Parathyroid adenoma (tissue), 2 donors: ENCODE measurements at regions not wholly inside any gene's neighbourhood (a gene's known extent, or its start where the extent isn't known, plus 50 kb on each side); places are given as distances from the start of the nearest gene placed in this dataset.

ENCODE experiments used
- H2AFZ ChIP-seq: fragments of 300-600 bp; sonication (generic); one replicate; pipeline ENCODE4 v1.7.0; 2017; ENCODE audit warnings: antibody characterized with exemption, mild to moderate bottlenecking
- H3K27ac ChIP-seq: fragments of 300-600 bp; sonication (generic); one replicate; pipeline ENCODE4 v1.7.0; 2017
- H3K27me3 ChIP-seq: fragments of 300-600 bp; sonication (generic); one replicate; pipeline ENCODE4 v1.7.0; 2017; ENCODE audit warnings: low read length; ENCODE audit not compliant: control insufficient read depth, insufficient read depth
- H3K36me3 ChIP-seq: fragments of 300-600 bp; sonication (generic); one replicate; pipeline ENCODE4 v1.7.0; 2017; ENCODE audit warnings: low read length; ENCODE audit not compliant: control insufficient read depth, insufficient read depth
- H3K4me1 ChIP-seq: fragments of 300-600 bp; sonication (generic); one replicate; pipeline ENCODE4 v1.7.0; 2017; ENCODE audit warnings: control low read depth
- H3K4me2 ChIP-seq: fragments of 300-600 bp; sonication (generic); one replicate; pipeline ENCODE4 v1.7.0; 2017; ENCODE audit warnings: low read length
- H3K4me3 ChIP-seq: fragments of 300-600 bp; sonication (generic); one replicate; pipeline ENCODE4 v1.7.0; 2017; ENCODE audit warnings: low read depth, low read length
- H3K79me2 ChIP-seq: fragments of 300-600 bp; sonication (generic); one replicate; pipeline ENCODE4 v1.7.0; 2017; ENCODE audit warnings: control low read depth
- H3K9ac ChIP-seq: fragments of 300-600 bp; sonication (generic); one replicate; pipeline ENCODE4 v1.7.0; 2017; ENCODE audit warnings: mild to moderate bottlenecking
- H3K9me3 ChIP-seq: fragments of 300-600 bp; sonication (generic); one replicate; pipeline ENCODE4 v1.7.0; 2017; ENCODE audit warnings: low read length; ENCODE audit not compliant: control insufficient read depth
- TF ChIP-seq, protein P1 (sequence below): fragments of 300-600 bp; sonication (generic); IDR thresholded peaks from one replicate; pipeline ENCODE4 v1.7.0; 2017; ENCODE audit warnings: antibody characterized with exemption, mild to moderate bottlenecking
- donor health status: primary hyperparathyroidism.

DNA sequence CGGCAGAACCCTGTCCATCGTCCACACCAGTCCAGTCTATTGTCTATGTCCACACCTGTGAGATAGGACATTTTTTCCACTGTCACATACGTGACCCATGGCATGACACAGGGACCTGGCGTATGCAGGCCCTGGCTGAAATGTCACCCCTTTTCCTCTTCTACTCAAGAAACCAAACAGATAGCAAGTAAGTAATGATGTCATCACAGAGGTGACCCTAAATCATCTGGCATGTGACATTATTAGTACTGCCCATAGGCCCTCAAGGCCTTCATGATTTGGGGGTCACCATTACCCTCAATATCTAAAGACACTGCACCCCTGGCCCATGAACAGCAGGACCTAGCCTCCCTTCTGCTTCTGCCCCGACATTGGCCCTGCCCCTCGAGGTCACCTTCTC, 88.3 kb downstream of the LHX2 start:
- Histone ChIP-seq H3K27me3 (no peaks in the 10 kb centered on the region), H3K36me3 (no peaks in the 10 kb centered on the region), H3K27ac (no peak overlapping the region), H3K4me3 (no peak overlapping the region), H3K79me2 (no peaks in the 10 kb centered on the region), H3K9ac (no peak overlapping the region), H3K4me1 (no peaks in the 10 kb centered on the region), H2AFZ (no peak overlapping the region), H3K9me3 (no peaks in the 10 kb centered on the region), H3K4me2 (no peak overlapping the region)
- TF ChIP-seq, protein P1, sequence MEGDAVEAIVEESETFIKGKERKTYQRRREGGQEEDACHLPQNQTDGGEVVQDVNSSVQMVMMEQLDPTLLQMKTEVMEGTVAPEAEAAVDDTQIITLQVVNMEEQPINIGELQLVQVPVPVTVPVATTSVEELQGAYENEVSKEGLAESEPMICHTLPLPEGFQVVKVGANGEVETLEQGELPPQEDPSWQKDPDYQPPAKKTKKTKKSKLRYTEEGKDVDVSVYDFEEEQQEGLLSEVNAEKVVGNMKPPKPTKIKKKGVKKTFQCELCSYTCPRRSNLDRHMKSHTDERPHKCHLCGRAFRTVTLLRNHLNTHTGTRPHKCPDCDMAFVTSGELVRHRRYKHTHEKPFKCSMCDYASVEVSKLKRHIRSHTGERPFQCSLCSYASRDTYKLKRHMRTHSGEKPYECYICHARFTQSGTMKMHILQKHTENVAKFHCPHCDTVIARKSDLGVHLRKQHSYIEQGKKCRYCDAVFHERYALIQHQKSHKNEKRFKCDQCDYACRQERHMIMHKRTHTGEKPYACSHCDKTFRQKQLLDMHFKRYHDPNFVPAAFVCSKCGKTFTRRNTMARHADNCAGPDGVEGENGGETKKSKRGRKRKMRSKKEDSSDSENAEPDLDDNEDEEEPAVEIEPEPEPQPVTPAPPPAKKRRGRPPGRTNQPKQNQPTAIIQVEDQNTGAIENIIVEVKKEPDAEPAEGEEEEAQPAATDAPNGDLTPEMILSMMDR = no peak

DNA sequence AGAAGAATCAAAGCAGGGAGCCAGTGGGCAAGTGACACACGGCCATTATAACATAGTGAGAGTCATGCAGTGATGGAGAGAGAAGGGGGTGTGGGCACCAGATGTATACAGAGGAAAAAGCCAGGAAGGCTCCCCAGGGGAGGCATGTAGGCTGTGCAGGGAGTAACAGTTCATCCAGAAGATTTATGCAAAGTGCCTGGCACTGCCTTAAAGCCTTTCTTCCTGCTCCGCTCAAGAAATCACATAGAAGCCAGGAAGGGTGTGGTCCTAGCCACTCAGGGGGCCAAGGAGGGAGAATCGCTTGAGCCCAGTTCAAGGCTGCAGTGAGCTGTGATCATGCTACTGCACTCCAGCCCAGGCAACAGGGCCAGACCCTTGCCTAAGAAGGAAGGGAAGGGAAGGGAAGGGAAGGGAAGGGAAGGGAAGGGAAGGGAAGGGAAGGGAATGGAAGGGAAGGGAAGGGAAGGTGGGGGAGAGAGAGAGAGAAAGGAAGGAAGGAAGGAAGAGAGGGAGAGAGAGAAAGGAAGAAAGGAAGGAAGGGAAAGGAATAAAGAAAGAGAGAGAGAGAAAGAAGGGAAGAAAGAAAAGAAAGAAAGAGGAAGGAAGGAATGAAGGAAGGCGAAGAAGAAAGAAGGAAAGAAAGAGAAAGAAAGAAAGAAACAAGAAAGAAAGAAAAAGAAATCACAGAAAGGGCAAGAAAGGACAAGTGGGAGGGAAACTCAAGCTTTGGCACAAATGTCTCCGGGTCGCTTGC, 89.8 kb downstream of the LHX2 start:
- TF ChIP-seq, protein P1 = no peak
- no peaks in the 10 kb centered on the region for H3K27me3 ChIP-seq
- no peaks in the 10 kb centered on the region for H3K4me1 ChIP-seq
- no peak overlapping the region for H3K4me2 ChIP-seq
- H3K27ac ChIP-seq = no peak overlapping the region
- H3K79me2 ChIP-seq = no peaks in the 10 kb centered on the region
- H3K9me3 ChIP-seq = no peaks in the 10 kb centered on the region
- H2AFZ ChIP-seq = no peak overlapping the region
- H3K36me3 ChIP-seq = no peaks in the 10 kb centered on the region
- no peak overlapping the region for H3K9ac ChIP-seq
- no peak overlapping the region for H3K4me3 ChIP-seq

DNA sequence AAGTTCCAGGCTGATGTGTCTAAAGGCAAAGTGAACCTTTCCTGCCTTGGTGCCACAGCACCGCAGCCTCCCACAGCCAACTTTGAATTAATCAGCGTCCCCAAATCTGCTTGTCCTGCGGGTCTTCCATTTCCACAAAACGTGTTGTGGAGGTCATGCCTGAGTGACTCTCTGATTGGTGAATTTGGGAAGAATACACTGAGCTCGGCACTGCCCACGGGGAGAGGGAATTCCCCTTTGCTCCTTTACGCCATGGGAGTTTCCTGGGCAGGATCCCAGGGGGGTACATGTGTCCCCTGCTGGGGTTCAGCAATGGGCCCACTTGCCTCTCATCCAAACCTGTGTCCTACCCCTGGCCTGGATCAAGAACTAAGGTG, 90.4 kb downstream of the LHX2 start:
- Histone ChIP-seq H3K36me3 (no peaks in the 10 kb centered on the region), H3K4me1 (no peaks in the 10 kb centered on the region), H3K27me3 (no peaks in the 10 kb centered on the region), H3K4me2 (no peak overlapping the region), H3K79me2 (no peaks in the 10 kb centered on the region), H3K27ac (no peak overlapping the region), H3K9ac (no peak overlapping the region), H3K9me3 (no peaks in the 10 kb centered on the region), H3K4me3 (no peak overlapping the region), H2AFZ (no peak overlapping the region)
- TF ChIP-seq, protein P1 = no peak

DNA sequence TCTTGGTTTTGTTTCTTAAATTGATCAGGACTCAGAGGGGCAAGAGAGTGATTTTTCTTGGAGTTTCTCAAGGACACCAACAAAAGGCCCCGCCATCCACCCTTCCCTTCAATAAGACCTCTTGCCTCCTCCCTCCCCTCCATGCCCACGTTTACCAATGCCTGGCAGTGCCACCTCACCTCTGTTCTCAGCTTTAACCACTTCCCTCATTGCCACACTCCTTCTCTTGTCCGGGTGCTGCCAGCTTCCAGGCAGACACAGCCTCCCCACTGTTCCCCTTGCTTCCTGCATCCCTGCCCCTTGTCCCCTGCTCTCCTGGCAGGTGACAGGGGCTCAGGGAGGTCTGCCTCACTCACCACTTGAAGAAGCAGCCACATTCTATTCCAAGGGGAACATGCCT, 90.8 kb downstream of the LHX2 start:
- TF ChIP-seq, protein P1 = no peak
- Histone ChIP-seq H2AFZ (no peak overlapping the region), H3K4me3 (no peak overlapping the region), H3K36me3 (no peaks in the 10 kb centered on the region), H3K9me3 (no peaks in the 10 kb centered on the region), H3K27ac (no peak overlapping the region), H3K27me3 (no peaks in the 10 kb centered on the region), H3K9ac (no peak overlapping the region), H3K4me1 (no peaks in the 10 kb centered on the region), H3K4me2 (no peak overlapping the region), H3K79me2 (no peaks in the 10 kb centered on the region)

DNA sequence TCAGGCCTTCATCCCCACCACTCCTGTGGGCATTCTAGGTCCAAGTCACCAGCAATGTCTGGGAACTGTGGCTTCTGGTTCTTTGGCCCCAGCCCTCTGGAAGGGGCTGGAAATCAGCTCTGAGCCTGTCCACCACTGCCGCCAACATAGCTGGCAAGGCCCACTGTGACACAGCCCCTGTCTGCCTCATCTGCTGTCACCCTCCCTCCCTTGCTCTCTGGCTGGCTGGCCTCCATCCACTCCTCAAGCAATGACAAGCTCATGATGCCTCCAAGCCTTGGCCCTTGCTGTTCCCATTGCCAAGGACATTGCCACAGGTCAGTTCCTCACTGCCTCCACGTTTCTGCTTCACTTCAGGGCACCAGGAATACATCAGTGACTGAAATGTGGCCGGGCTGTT, 93.7 kb downstream of the LHX2 start:
- no peak overlapping the region for H3K4me2 ChIP-seq

More for the DNA sequence above, 93.7 kb downstream of the LHX2 start:
- Histone ChIP-seq H3K27me3 (no peaks in the 10 kb centered on the region), H3K9ac (no peak overlapping the region), H3K4me1 (no peaks in the 10 kb centered on the region), H3K79me2 (no peaks in the 10 kb centered on the region), H3K27ac (no peak overlapping the region), H2AFZ (no peak overlapping the region), H3K9me3 (no peaks in the 10 kb centered on the region), H3K36me3 (no peaks in the 10 kb centered on the region), H3K4me3 (no peak overlapping the region)
- TF ChIP-seq, protein P1 = no peak
